WTC11 (cell line): ENCODE measurements at regions not wholly inside any gene's neighbourhood (a gene's known extent, or its start where the extent isn't known, plus 50 kb on each side); places are given as distances from the start of the nearest gene placed in this dataset.

ENCODE experiments used
- ATAC-seq: fragments of 200-7000 bp; cut with Tn5 transposase; 2 replicates; pipeline ENCODE4 v1.10.0; 2021; ENCODE audit warnings: mild to moderate bottlenecking, moderate library complexity
- CTCF ChIA-PET: fragments of 300-600 bp; sonication (Branson Sonifier 250); formaldehyde crosslinking; loops from one replicate; lab custom pipeline; 2021; ENCODE audit warnings: antibody characterized with exemption; lab: Charles Lee
- POLR2A ChIA-PET: fragments of 350-600 bp; sonication (Branson Sonifier 250); formaldehyde crosslinking; loops from one replicate; lab custom pipeline; 2021; ENCODE audit warnings: antibody characterized with exemption; lab: Charles Lee
- DNase-seq: peaks from one replicate; pipeline ENCODE4 v3.0.0; 2021; ENCODE audit warnings: low spot score
- H3K27ac Mint-ChIP-seq: 2 replicates; pipeline ENCODE4 v1.8.0; 2021; ENCODE audit warnings: mixed read lengths
- H3K27me3 Mint-ChIP-seq: 2 replicates; pipeline ENCODE4 v1.8.0; 2021; ENCODE audit warnings: low read depth, mild to moderate bottlenecking, moderate library complexity, mixed read lengths
- H3K36me3 Mint-ChIP-seq: 2 replicates; pipeline ENCODE4 v1.8.0; 2021; ENCODE audit warnings: mixed read lengths
- H3K4me1 Mint-ChIP-seq: 2 replicates; pipeline ENCODE4 v1.8.0; 2022; ENCODE audit warnings: mixed read lengths
- H3K4me3 Mint-ChIP-seq: 2 replicates; pipeline ENCODE4 v1.8.0; 2021; ENCODE audit warnings: mild to moderate bottlenecking, moderate library complexity, mixed read lengths
- H3K9me3 Mint-ChIP-seq: 2 replicates; pipeline ENCODE4 v1.8.0; 2021; ENCODE audit warnings: mixed read lengths
- AFF4 ChIP-seq: sonication (generic); formaldehyde crosslinking; IDR thresholded peaks from 2 replicates; pipeline ENCODE4 v1.8.1; 2023; ENCODE audit warnings: mild to moderate bottlenecking, missing genetic modification reagents, borderline replicate concordance
- E2F4 ChIP-seq: sonication (generic); formaldehyde crosslinking; IDR thresholded peaks from 2 replicates; pipeline ENCODE4 v1.8.1; 2022; ENCODE audit warnings: low read depth, mild to moderate bottlenecking, moderate library complexity, missing genetic modification reagents, borderline replicate concordance
- FOXP1 ChIP-seq: sonication (generic); formaldehyde crosslinking; IDR thresholded peaks from 2 replicates; pipeline ENCODE4 v1.8.0; 2022; ENCODE audit warnings: missing genetic modification reagents, mild to moderate bottlenecking, moderate library complexity, borderline replicate concordance
- GRHL2 ChIP-seq: fragments of 250-450 bp; sonication (Bioruptor Pico); IDR thresholded peaks from 2 replicates; pipeline ENCODE4 v1.8.0; 2022; ENCODE audit warnings: mild to moderate bottlenecking, moderate library complexity; ENCODE audit not compliant: insufficient replicate concordance, severe bottlenecking
- IRF2 ChIP-seq: sonication (generic); formaldehyde crosslinking; IDR thresholded peaks from 2 replicates; pipeline ENCODE4 v1.8.0; 2022; ENCODE audit warnings: low read depth, missing genetic modification reagents, borderline replicate concordance
- KAT7 ChIP-seq: sonication (generic); formaldehyde crosslinking; IDR thresholded peaks from 2 replicates; pipeline ENCODE4 v1.8.1; 2023; ENCODE audit warnings: missing genetic modification reagents, mild to moderate bottlenecking, borderline replicate concordance
- NR3C1 ChIP-seq: sonication (generic); formaldehyde crosslinking; conservative IDR thresholded peaks from 2 replicates; pipeline ENCODE4 v1.8.1; 2023; ENCODE audit warnings: low read depth, mild to moderate bottlenecking, missing genetic modification reagents
- OVOL2 ChIP-seq: fragments of 250-450 bp; sonication (Bioruptor Pico); IDR thresholded peaks from 2 replicates; pipeline ENCODE4 v1.9.0; 2021; ENCODE audit warnings: mild to moderate bottlenecking, borderline replicate concordance
- PRRX2 ChIP-seq: fragments of 250-450 bp; sonication (Bioruptor Pico); IDR thresholded peaks from 2 replicates; pipeline ENCODE4 v1.8.0; 2021; ENCODE audit warnings: mild to moderate bottlenecking
- TP53 ChIP-seq: sonication (generic); formaldehyde crosslinking; IDR thresholded peaks from 2 replicates; pipeline ENCODE4 v1.8.1; 2023; ENCODE audit warnings: mild to moderate bottlenecking, missing genetic modification reagents
- ZNF232 ChIP-seq: sonication (generic); formaldehyde crosslinking; IDR thresholded peaks from 2 replicates; pipeline ENCODE4 v1.8.0; 2022; ENCODE audit warnings: mild to moderate bottlenecking, missing genetic modification reagents
- ZNF423 ChIP-seq: fragments of 250-450 bp; sonication (Bioruptor Pico); IDR thresholded peaks from 2 replicates; pipeline ENCODE4 v2.1.2; 2022; ENCODE audit warnings: mild to moderate bottlenecking, moderate library complexity
- ZSCAN18 ChIP-seq: fragments of 250-450 bp; sonication (Bioruptor Pico); IDR thresholded peaks from 2 replicates; pipeline ENCODE4 v2.1.2; 2022; ENCODE audit warnings: mild to moderate bottlenecking, moderate library complexity

- no peak for TF ChIP-seq AFF4 (CRISPR knock-in tag)
- no peak for TF ChIP-seq OVOL2 (CRISPR knock-in tag)
- TF ChIP-seq ZNF232 (CRISPR knock-in tag): no peak
- TF ChIP-seq TP53 (CRISPR knock-in tag): no peak
- TF ChIP-seq E2F4 (CRISPR knock-in tag): no peak
- TF ChIP-seq GRHL2 (CRISPR knock-in tag): no peak
- TF ChIP-seq FOXP1 (CRISPR knock-in tag): no peak
Observed at GRCh38 chr4:27360790-27361267, 500.2 kb downstream of the STIM2 start (continued).

- Mint-ChIP-seq H3K27ac (no peak overlapping the region), H3K4me3 (no peak overlapping the region)
- POLR2A ChIA-PET: no interaction called here
Observed at GRCh38 chr4:27364509-27364908, 503.9 kb downstream of the STIM2 start.

More at GRCh38 chr4:27364509-27364908, 503.9 kb downstream of the STIM2 start:
- H3K9me3 Mint-ChIP-seq: peaks cover 14% of the 10 kb centered on the region
- no peaks in the 10 kb centered on the region for H3K36me3 Mint-ChIP-seq
- H3K27me3 Mint-ChIP-seq: no peaks in the 10 kb centered on the region
- TF ChIP-seq NR3C1 (CRISPR knock-in tag) (no peak), KAT7 (no peak), ZSCAN18 (no peak), ZNF423 (CRISPR knock-in tag) (no peak), IRF2 (CRISPR knock-in tag) (no peak), AFF4 (CRISPR knock-in tag) (no peak), PRRX2 (no peak)
- H3K4me1 Mint-ChIP-seq: peaks cover 16% of the 10 kb centered on the region
- DNase-seq (no peak), ATAC-seq (no peak)
- CTCF ChIA-PET: interaction anchor here (1.0 kb wide), 1 partner anchor 320 kb away, joined by 3 read pairs; no protein-coding TSS in a partner anchor
